ENCODE measurements at regions not wholly inside any gene's neighbourhood (a gene's known extent, or its start where the extent isn't known, plus 50 kb on each side); places are given as distances from the start of the nearest gene placed in this dataset.

DNA sequence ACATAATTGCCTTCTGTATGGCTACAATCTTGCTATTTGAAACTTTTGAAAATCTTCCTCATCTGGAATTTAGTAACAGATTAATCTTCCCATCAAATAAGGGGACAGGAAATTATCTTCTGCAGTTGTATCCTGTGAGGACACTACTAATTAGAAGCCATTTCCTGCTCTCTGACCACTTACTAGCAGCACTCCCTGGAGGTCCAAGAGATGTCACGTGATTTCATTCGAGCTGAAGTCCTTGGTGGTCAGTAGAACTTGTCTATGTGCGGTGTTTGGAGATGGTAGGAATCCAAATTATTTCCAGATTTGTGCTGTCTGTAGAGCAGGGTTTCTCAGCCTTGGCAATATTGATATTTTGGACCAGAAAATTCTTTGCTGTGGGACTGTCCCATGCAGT lies 202.5 kb downstream of the TFAP2B start:
- no peaks in the 10 kb centered on the region for H3K27me3 Mint-ChIP-seq

DNA sequence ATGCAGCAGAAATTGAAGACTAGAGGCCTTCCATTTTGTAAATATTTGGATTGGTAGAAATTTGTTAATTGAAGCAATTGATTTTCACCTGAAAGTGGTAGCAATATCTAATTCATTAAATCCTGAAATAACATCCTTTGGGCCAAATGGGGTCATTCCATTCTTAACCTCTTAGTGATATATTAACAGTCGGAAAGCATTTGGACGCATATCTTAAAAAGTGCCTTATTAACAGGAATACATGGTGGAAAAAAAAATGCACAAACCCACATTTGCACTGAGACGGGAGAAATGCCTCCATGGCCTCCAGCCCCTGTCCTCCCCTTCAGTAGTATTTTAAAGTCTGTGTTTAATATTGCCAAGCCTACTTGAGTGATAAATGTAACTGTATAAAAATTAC lies 205.5 kb downstream of the TFAP2B start:
- no peaks in the 10 kb centered on the region for H3K79me2 ChIP-seq (ENCODE audit: control insufficient read depth, insufficient read depth, low read length)
- no CpG with 5 or more reads among the region's 3 CpGs for whole genome bisulfite sequencing (ENCODE audit: insufficient coverage)
- Mint-ChIP-seq H3K27me3 (no peaks in the 10 kb centered on the region), H3K27ac (no peak overlapping the region), H3K4me1 (no peaks in the 10 kb centered on the region), H3K9me3 (ENCODE audit: insufficient read depth) (no peaks in the 10 kb centered on the region), H3K4me3 (no peak overlapping the region)
- H2AFZ ChIP-seq (ENCODE audit: insufficient read depth, low read depth, low read length, poor library complexity, severe bottlenecking): no peak overlapping the region
- H3K27me3 ChIP-seq (replicated peaks in 1 of 4; ENCODE audit: control extremely low read depth in 1 of 4, control insufficient read depth in 3 of 4, insufficient read depth in 4 of 4, low read length in 3 of 4): no peaks in the 10 kb centered on the region
- H3K4me3 ChIP-seq (ENCODE audit: control extremely low read depth in 1 of 5, extremely low read depth in 1 of 5, insufficient read depth in 1 of 5, low read depth in 2 of 5, low read length in 4 of 5): no peak overlapping the region
- H3K27ac ChIP-seq (ENCODE audit: low read length in 2 of 2): no peak overlapping the region
- CTCF ChIA-PET: no interaction called here
- intact Hi-C loops (cut with micrococcal nuclease): no loop called here
- TF ChIP-seq, protein P1, sequence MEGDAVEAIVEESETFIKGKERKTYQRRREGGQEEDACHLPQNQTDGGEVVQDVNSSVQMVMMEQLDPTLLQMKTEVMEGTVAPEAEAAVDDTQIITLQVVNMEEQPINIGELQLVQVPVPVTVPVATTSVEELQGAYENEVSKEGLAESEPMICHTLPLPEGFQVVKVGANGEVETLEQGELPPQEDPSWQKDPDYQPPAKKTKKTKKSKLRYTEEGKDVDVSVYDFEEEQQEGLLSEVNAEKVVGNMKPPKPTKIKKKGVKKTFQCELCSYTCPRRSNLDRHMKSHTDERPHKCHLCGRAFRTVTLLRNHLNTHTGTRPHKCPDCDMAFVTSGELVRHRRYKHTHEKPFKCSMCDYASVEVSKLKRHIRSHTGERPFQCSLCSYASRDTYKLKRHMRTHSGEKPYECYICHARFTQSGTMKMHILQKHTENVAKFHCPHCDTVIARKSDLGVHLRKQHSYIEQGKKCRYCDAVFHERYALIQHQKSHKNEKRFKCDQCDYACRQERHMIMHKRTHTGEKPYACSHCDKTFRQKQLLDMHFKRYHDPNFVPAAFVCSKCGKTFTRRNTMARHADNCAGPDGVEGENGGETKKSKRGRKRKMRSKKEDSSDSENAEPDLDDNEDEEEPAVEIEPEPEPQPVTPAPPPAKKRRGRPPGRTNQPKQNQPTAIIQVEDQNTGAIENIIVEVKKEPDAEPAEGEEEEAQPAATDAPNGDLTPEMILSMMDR (IDR thresholded peaks at IDR 0.05): no peak
- TF ChIP-seq EZH2 (IDR thresholded peaks at IDR 0.05; ENCODE audit: borderline replicate concordance, insufficient read depth, low read depth, low read length, poor library complexity, severe bottlenecking): no peak
- H3K9me3 ChIP-seq (ENCODE audit: control extremely low read depth in 1 of 3, control insufficient read depth in 2 of 3, insufficient read depth in 1 of 3, low read length in 2 of 3): peaks cover 0 to 3% (median 0%) of the 10 kb centered on the region in 3 donors
- POLR2A ChIA-PET: no interaction called here
- H3K4me2 ChIP-seq (replicated peaks; ENCODE audit: low read depth, low read length, poor library complexity, severe bottlenecking): no peak overlapping the region
- no peaks in the 10 kb centered on the region for H3K36me3 ChIP-seq (replicated peaks in 1 of 2; ENCODE audit: control extremely low read depth in 1 of 2, control insufficient read depth in 1 of 2, extremely low read depth in 1 of 2, insufficient read depth in 2 of 2, low read length in 1 of 2)
- H4K20me1 ChIP-seq (ENCODE audit: control insufficient read depth, insufficient read depth, low read length, poor library complexity, severe bottlenecking): no peaks in the 10 kb centered on the region
- ATAC-seq (ENCODE audit: low read depth) (no peak), DNase-seq (no peak)
- H3K9ac ChIP-seq (ENCODE audit: low read length): no peak overlapping the region
- no peaks in the 10 kb centered on the region for H3K4me1 ChIP-seq (ENCODE audit: control insufficient read depth in 2 of 2, insufficient read depth in 2 of 2, low read length in 2 of 2)

More for the DNA sequence above, 202.5 kb downstream of the TFAP2B start:
- Mint-ChIP-seq H3K4me1 (no peaks in the 10 kb centered on the region), H3K4me3 (no peak overlapping the region), H3K9me3 (ENCODE audit: insufficient read depth) (no peaks in the 10 kb centered on the region), H3K27ac (no peak overlapping the region)
- CTCF ChIA-PET: no interaction called here
- H3K27me3 ChIP-seq (replicated peaks in 1 of 4; ENCODE audit: control extremely low read depth in 1 of 4, control insufficient read depth in 3 of 4, insufficient read depth in 4 of 4, low read length in 3 of 4): no peaks in the 10 kb centered on the region
- no peak overlapping the region for H3K4me2 ChIP-seq (replicated peaks; ENCODE audit: low read depth, low read length, poor library complexity, severe bottlenecking)
- no peak overlapping the region for H2AFZ ChIP-seq (ENCODE audit: insufficient read depth, low read depth, low read length, poor library complexity, severe bottlenecking)
- intact Hi-C loops (cut with micrococcal nuclease): no loop called here
- H3K4me3 ChIP-seq (ENCODE audit: control extremely low read depth in 1 of 5, extremely low read depth in 1 of 5, insufficient read depth in 1 of 5, low read depth in 2 of 5, low read length in 4 of 5): no peak overlapping the region
- DNase-seq: no peak
- H3K9me3 ChIP-seq (ENCODE audit: control extremely low read depth in 1 of 3, control insufficient read depth in 2 of 3, insufficient read depth in 1 of 3, low read length in 2 of 3): peaks cover 0 to 3% (median 0%) of the 10 kb centered on the region in 3 donors
- no peak overlapping the region for H3K9ac ChIP-seq (ENCODE audit: low read length)
- H3K79me2 ChIP-seq (ENCODE audit: control insufficient read depth, insufficient read depth, low read length): no peaks in the 10 kb centered on the region
- no peak overlapping the region for H3K27ac ChIP-seq (ENCODE audit: low read length in 2 of 2)
- H4K20me1 ChIP-seq (ENCODE audit: control insufficient read depth, insufficient read depth, low read length, poor library complexity, severe bottlenecking): no peaks in the 10 kb centered on the region
- WGBS (ENCODE audit: insufficient coverage): 71% methylated on average over 3 of the region's 3 CpGs
- no peaks in the 10 kb centered on the region for H3K4me1 ChIP-seq (ENCODE audit: control insufficient read depth in 2 of 2, insufficient read depth in 2 of 2, low read length in 2 of 2)
- H3K36me3 ChIP-seq (replicated peaks in 1 of 2; ENCODE audit: control extremely low read depth in 1 of 2, control insufficient read depth in 1 of 2, extremely low read depth in 1 of 2, insufficient read depth in 2 of 2, low read length in 1 of 2): no peaks in the 10 kb centered on the region
- ATAC-seq (ENCODE audit: low read depth): no peak
- POLR2A ChIA-PET: no interaction called here
- TF ChIP-seq, protein P1 (IDR thresholded peaks at IDR 0.05): no peak
- no peak for TF ChIP-seq EZH2 (IDR thresholded peaks at IDR 0.05; ENCODE audit: borderline replicate concordance, insufficient read depth, low read depth, low read length, poor library complexity, severe bottlenecking)

Data from B cell (primary cell).